ENCODE measurements at regions not wholly inside any gene's neighbourhood (a gene's known extent, or its start where the extent isn't known, plus 50 kb on each side); places are given as distances from the start of the nearest gene placed in this dataset.
"Not testable (repeated sequence)": the region's sequence is repeated elsewhere in the genome, so short reads cannot be mapped to it uniquely, and the experiment has no call there.

GRCh38 chr6:122182061-122182460 lies 217.4 kb upstream of the HSF2 start:
- DNase-seq (ENCODE audit: low spot score), result no peak

- peak; percentile 24 for DNase-seq (ENCODE audit: low spot score)
Observed at GRCh38 chr6:122184401-122184827, 215.0 kb upstream of the HSF2 start.

GRCh38 chr6:122185458-122185857 lies 214.0 kb upstream of the HSF2 start:
- DNase-seq (ENCODE audit: low spot score), result not testable (repeated sequence)

GRCh38 chr6:122187186-122187585 lies 212.3 kb upstream of the HSF2 start:
- no peak for DNase-seq (ENCODE audit: low spot score)

- DNase-seq (ENCODE audit: low spot score), result no peak
Observed at GRCh38 chr6:122198922-122199321, 200.5 kb upstream of the HSF2 start.

GRCh38 chr6:122200440-122200839 lies 199.0 kb upstream of the HSF2 start:
- DNase-seq (ENCODE audit: low spot score), result no peak

- DNase-seq (ENCODE audit: low spot score), result no peak
Observed at GRCh38 chr6:122202576-122203137, 196.8 kb upstream of the HSF2 start.

- DNase-seq (ENCODE audit: low spot score), result no peak
Observed at GRCh38 chr6:122207061-122207460, 192.4 kb upstream of the HSF2 start.

GRCh38 chr6:122207794-122208193 lies 191.7 kb upstream of the HSF2 start:
- DNase-seq (ENCODE audit: low spot score), result no peak

- DNase-seq (ENCODE audit: low spot score), result no peak
Observed at GRCh38 chr6:122214605-122215318, 184.7 kb upstream of the HSF2 start.

GRCh38 chr6:122220254-122220653 lies 179.2 kb upstream of the HSF2 start:
- DNase-seq (ENCODE audit: low spot score), result no peak

- DNase-seq (ENCODE audit: low spot score), result no peak
Observed at GRCh38 chr6:122222761-122223160, 176.7 kb upstream of the HSF2 start.

GRCh38 chr6:122223251-122223650 lies 176.2 kb upstream of the HSF2 start:
- DNase-seq (ENCODE audit: low spot score), result no peak

- DNase-seq (ENCODE audit: low spot score), result no peak
Observed at GRCh38 chr6:122238861-122239260, 160.6 kb upstream of the HSF2 start.

GRCh38 chr6:122246906-122247658 lies 152.4 kb upstream of the HSF2 start:
- DNase-seq (ENCODE audit: low spot score), result no peak

GRCh38 chr6:122248001-122248669 lies 151.3 kb upstream of the HSF2 start:
- DNase-seq (ENCODE audit: low spot score), result no peak

GRCh38 chr6:122248844-122249243 lies 150.6 kb upstream of the HSF2 start:
- DNase-seq (ENCODE audit: low spot score), result no peak

GRCh38 chr6:122258839-122259238 lies 140.6 kb upstream of the HSF2 start:
- no peak for DNase-seq (ENCODE audit: low spot score)

GRCh38 chr6:122264557-122264956 lies 134.9 kb upstream of the HSF2 start:
- DNase-seq (ENCODE audit: low spot score), result no peak

GRCh38 chr6:122265755-122266154 lies 133.7 kb upstream of the HSF2 start:
- no peak for DNase-seq (ENCODE audit: low spot score)

- no peak for DNase-seq (ENCODE audit: low spot score)
Observed at GRCh38 chr6:122268394-122268793, 131.1 kb upstream of the HSF2 start.

GRCh38 chr6:122276637-122277036 lies 122.8 kb upstream of the HSF2 start:
- DNase-seq (ENCODE audit: low spot score), result no peak

Data from kidney capillary endothelial cell (primary cell).